NCI-H2196 treated with DMSO at 0.1 percent for 48 hours (cell line): ENCODE measurements at regions not wholly inside any gene's neighbourhood (a gene's known extent, or its start where the extent isn't known, plus 50 kb on each side); places are given as distances from the start of the nearest gene placed in this dataset.

ENCODE experiments used
- DNase-seq: peaks from one replicate; lab custom pipeline; 2025; ENCODE audit not compliant: unreplicated experiment; lab: John Stamatoyannopoulos, UW

- no peak for DNase-seq
Measured at GRCh38 chr2:9738062-9738461, 105.2 kb upstream of the TAF1B start.

- no peak for DNase-seq
Measured at GRCh38 chr2:9738535-9739496, 104.5 kb upstream of the TAF1B start.

GRCh38 chr2:9739531-9739964 lies 103.7 kb upstream of the TAF1B start:
- no peak for DNase-seq

GRCh38 chr2:9740382-9741073 lies 102.7 kb upstream of the TAF1B start:
- no peak for DNase-seq

- no peak for DNase-seq
Measured at GRCh38 chr2:9741110-9741509, 102.2 kb upstream of the TAF1B start.

- no peak for DNase-seq
Measured at GRCh38 chr2:9742601-9743000, 100.7 kb upstream of the TAF1B start.

- DNase-seq, result no peak
Measured at GRCh38 chr2:9744256-9745004, 98.8 kb upstream of the TAF1B start.

- no peak for DNase-seq
Measured at GRCh38 chr2:9745153-9745899, 97.9 kb upstream of the TAF1B start.

GRCh38 chr2:9747396-9747795 lies 95.9 kb upstream of the TAF1B start:
- no peak for DNase-seq

GRCh38 chr2:9748577-9748976 lies 94.7 kb upstream of the TAF1B start:
- DNase-seq, result no peak

- DNase-seq, result no peak
Measured at GRCh38 chr2:9749546-9750223, 93.6 kb upstream of the TAF1B start.

- DNase-seq, result no peak
Measured at GRCh38 chr2:9750224-9751215, 92.8 kb upstream of the TAF1B start.

GRCh38 chr2:9751831-9752230 lies 91.4 kb upstream of the TAF1B start:
- no peak for DNase-seq

GRCh38 chr2:9752441-9753275 lies 90.6 kb upstream of the TAF1B start:
- no peak for DNase-seq

GRCh38 chr2:9753276-9753600 lies 90.0 kb upstream of the TAF1B start:
- no peak for DNase-seq

GRCh38 chr2:9753665-9754531 lies 89.4 kb upstream of the TAF1B start:
- no peak for DNase-seq

- DNase-seq, result no peak
Measured at GRCh38 chr2:9754532-9754887, 88.8 kb upstream of the TAF1B start.
